ENCODE measurements at regions not wholly inside any gene's neighbourhood (a gene's known extent, or its start where the extent isn't known, plus 50 kb on each side); places are given as distances from the start of the nearest gene placed in this dataset.

GRCh38 chr19:30180691-30181090, 191.5 kb upstream of the ZNF536 start (continued):
- TF ChIP-seq CHD7 (IDR thresholded peaks at IDR 0.05; ENCODE audit: insufficient replicate concordance, low read length) (no peak), CBX5 (IDR thresholded peaks at IDR 0.05; ENCODE audit: low read depth, low read length) (no peak), RFX5 (IDR thresholded peaks at IDR 0.05; ENCODE audit: borderline replicate concordance, low read depth, low read length) (no peak), GTF2F1 (IDR thresholded peaks at IDR 0.05; ENCODE audit: borderline replicate concordance, low read depth, low read length) (no peak)

Measured in H1 (cell line).